Activated naive CD8-positive, alpha-beta T cell treated with anti-CD3 and anti-CD28 coated beads, Interleukin-2, amount 50 U/mL, for 16 hours (primary cell): ENCODE measurements at regions not wholly inside any gene's neighbourhood (a gene's known extent, or its start where the extent isn't known, plus 50 kb on each side); places are given as distances from the start of the nearest gene placed in this dataset.

Experiments used
- DNase-seq: peaks from one replicate; pipeline ENCODE4 v3.0.0-alpha.2; 2020; ENCODE audit warnings: low read depth, low spot score

GRCh38 chr11:122277493-122277892 is 161.5 kb upstream of the BLID start:
- no peak for DNase-seq

GRCh38 chr11:122276221-122276620 is 160.2 kb upstream of the BLID start:
- no peak for DNase-seq

GRCh38 chr11:122275508-122275907 is 159.5 kb upstream of the BLID start:
- DNase-seq, result no peak

- DNase-seq, result no peak
These were observed 157.6 kb upstream of the BLID start for GRCh38 chr11:122273476-122274191.

GRCh38 chr11:122271745-122272144 is 155.7 kb upstream of the BLID start:
- no peak for DNase-seq

GRCh38 chr11:122271137-122271536 is 155.1 kb upstream of the BLID start:
- no peak for DNase-seq

GRCh38 chr11:122270535-122270934 is 154.5 kb upstream of the BLID start:
- no peak for DNase-seq

GRCh38 chr11:122269824-122270223 is 153.8 kb upstream of the BLID start:
- DNase-seq, result no peak

- no peak for DNase-seq
These were observed 152.7 kb upstream of the BLID start for GRCh38 chr11:122268601-122269130.

- DNase-seq, result no peak
These were observed 151.6 kb upstream of the BLID start for GRCh38 chr11:122267602-122268001.

- DNase-seq, result no peak
These were observed 150.0 kb upstream of the BLID start for GRCh38 chr11:122265981-122266380.

- DNase-seq, result no peak
These were observed 148.1 kb upstream of the BLID start for GRCh38 chr11:122264121-122264520.

- DNase-seq, result no peak
These were observed 145.5 kb upstream of the BLID start for GRCh38 chr11:122261546-122261945.

- DNase-seq, result no peak
These were observed 143.3 kb upstream of the BLID start for GRCh38 chr11:122259195-122259821.

- DNase-seq, result no peak
These were observed 142.6 kb upstream of the BLID start for GRCh38 chr11:122258446-122259194.

- DNase-seq, result no peak
These were observed 137.7 kb upstream of the BLID start for GRCh38 chr11:122253589-122254231.

GRCh38 chr11:122248939-122249338 is 132.9 kb upstream of the BLID start:
- DNase-seq, result no peak

- no peak for DNase-seq
These were observed 132.1 kb upstream of the BLID start for GRCh38 chr11:122248131-122248530.

- DNase-seq, result no peak
These were observed 130.9 kb upstream of the BLID start for GRCh38 chr11:122246874-122247273.

- DNase-seq, result no peak
These were observed 126.7 kb upstream of the BLID start for GRCh38 chr11:122242731-122243130.

- DNase-seq, result no peak
These were observed 125.6 kb upstream of the BLID start for GRCh38 chr11:122241566-122241965.

GRCh38 chr11:122240638-122241037 is 124.6 kb upstream of the BLID start:
- DNase-seq, result no peak
